ENCODE measurements at regions not wholly inside any gene's neighbourhood (a gene's known extent, or its start where the extent isn't known, plus 50 kb on each side); places are given as distances from the start of the nearest gene placed in this dataset.
"Not testable (repeated sequence)": the region's sequence is repeated elsewhere in the genome, so short reads cannot be mapped to it uniquely, and the experiment has no call there.

DNA sequence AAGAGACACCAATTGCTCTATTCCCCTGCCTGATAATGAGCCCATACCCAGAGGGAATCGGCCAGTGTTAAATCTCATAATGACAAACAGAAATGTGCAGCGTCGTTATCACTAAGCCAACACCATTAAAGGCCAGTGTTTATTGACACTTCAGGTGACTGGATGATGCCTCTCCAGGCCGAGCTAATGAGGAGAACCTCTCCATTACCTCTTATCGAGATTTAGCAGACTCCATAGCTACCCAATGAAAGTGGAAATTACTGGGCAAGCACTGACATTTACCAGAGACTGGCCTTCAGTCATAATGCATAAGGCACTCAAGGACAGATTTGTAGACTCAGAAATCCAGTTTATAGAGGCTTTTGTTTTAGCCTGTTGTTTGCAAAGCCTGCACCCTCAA, 669.5 kb downstream of the MAFB start:
- no peak for DNase-seq

DNA sequence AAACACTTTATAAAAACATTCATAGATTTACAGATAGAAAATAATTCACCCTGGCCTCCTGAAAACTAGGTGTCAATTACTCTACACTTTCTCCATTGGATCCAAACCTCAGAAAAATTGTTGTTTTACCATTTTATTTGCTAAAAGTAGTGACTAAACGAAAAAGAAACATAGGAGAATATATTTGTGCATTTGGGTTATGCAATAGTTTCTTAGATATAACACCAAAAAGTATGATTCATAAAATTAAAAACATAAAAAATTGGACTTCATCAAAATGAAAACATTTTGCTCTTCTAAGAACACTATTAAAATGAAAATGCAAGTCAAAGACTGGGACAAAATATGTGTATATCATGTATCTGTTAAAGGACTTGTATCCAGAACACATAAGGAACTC, 671.3 kb downstream of the MAFB start:
- no peak for DNase-seq

DNA sequence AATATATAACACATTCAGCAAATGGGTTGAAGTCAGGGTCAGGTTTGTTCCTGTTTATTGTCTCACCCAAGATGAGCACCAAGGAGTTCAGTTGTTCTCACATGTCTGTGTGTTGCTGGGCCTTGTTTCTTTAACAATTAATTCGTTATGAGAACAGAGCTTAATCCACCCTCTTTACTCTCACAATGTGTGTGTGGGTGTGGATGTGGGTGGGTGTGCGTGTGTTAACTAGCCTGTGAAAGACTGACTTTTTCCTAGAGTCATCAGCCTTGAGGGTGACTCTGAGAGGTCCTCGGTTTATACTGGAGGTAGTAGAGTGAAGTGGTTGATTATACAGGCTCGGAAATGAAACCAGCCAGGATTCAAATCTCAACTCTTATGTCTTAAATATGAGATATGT, 672.1 kb downstream of the MAFB start:
- no peak for DNase-seq

DNA sequence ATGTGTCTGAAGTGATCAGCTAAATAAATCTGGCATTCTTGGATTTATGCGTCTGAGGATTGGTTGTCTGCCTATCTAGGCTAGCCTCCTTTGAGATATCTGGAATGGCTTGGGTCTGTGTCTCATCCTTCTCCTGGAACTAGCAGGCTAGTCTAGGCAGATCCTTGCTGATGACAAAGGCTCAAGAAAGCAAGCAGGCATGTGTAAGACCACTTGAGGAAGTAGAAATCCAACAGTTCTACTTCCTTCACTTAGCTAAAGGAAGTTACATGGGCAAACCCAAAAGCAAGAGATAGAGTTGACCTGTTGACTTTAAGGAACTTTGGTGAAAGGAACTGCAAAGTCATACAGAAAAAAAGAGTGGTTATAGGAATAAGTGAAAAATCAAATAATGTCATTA, 672.6 kb downstream of the MAFB start:
- DNase-seq, result no peak

DNA sequence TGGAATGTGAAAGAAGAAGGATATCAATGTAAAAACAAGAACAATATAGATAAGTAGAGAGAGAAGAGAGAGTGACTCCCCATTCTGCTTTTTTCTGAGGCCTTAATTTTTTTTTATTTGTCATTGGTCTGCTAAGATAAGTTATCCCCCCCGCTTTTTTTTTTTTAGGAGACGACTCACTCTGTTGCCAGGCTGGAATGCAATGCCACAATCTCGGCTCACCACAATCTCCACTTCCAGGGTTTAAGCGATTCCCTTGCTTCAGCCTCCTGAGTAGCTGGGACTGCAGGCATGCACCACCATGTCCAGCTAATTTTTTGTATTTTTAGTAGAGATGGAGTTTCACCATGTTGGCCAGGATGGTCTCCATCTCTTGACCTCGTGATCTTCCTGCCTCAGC, 677.0 kb downstream of the MAFB start:
- DNase-seq, result not testable (repeated sequence)

DNA sequence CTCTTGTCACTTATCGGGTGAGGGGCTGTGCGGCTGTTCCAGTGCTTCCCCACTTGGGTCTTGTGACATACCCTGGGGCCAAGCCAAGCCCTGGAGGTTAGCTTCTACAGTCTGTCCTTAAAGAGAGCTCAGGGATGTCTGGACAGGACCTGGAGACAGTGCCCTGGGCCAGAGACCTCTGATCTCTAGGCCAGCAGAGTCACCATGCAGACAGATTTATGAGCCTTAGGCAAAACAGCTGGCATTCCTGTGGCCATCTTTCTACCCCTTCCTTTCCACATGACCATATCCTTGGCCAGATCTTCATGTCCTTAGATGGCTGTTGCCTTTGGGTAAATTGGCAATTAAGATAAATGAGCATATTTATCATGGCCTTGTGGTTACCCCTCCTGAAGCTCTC, 678.6 kb downstream of the MAFB start:
- no peak for DNase-seq

DNA sequence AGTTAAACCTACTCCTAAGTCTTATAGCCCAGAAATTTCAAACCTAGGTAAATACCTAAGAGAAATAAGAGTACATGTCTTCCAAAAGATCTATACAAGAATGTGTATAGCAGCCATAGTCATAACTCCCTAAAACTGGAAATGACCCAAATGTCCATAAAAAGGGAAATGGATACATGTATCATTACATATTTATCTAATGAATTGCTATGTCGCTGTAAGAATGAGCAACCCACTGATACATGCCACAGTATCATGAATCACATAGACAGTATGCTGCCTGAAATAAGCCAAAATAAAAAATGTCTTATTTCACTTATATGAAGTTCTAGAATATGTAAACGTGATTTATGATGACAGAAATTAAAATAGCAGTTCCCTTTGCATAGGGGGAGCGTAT, 679.5 kb downstream of the MAFB start:
- no peak for DNase-seq

DNA sequence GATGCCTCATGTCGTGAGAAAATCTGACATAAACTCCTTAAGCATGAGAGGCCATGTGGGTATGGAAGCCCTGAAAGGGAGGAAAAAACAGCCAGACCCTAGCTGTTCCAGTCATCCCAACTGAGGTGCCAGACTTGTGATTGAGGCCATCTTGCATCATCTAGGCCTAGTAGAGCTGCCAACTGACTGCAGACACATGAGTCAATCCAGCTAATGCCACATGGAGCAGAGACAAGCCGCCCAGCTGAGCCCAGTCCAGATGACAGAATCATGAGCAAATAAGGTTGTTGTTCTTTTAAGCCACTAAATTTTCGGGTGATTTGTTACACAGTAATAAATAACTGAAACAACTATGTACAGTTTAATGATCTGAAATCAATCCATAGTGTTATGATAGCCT, 680.9 kb downstream of the MAFB start:
- DNase-seq, result no peak

DNA sequence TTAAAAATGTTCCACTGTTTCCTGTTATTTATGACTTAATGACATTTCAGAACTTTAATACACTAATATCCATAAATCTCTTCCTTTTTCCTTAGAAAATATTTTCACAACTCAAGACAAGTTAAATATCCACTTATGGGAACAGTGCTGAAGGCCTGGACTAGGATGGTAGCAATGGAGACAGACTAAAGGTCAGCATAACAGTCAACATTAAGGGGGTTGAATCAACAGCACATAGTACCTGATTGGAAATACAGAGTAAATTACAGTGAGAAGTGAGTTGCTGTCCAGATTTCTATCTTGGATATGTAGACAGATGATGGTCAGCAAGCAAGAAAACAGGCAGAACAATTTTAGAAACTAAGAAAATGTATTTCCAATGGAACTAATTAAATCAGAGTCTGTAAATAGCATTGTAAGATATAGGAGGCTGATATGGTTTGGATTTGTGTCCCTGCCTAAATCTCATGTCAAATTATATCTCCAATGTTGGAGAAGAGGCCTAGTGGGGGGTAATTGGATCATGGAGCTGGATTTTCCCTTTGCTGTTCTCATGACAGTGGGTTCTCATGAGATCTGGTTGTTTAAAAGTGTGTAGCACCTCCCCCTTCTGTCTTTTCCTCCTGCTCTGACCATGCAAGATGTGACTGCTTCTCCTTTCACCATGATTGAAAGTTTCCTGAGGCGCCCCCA, 682.7 kb downstream of the MAFB start:
- DNase-seq, result no peak

DNA sequence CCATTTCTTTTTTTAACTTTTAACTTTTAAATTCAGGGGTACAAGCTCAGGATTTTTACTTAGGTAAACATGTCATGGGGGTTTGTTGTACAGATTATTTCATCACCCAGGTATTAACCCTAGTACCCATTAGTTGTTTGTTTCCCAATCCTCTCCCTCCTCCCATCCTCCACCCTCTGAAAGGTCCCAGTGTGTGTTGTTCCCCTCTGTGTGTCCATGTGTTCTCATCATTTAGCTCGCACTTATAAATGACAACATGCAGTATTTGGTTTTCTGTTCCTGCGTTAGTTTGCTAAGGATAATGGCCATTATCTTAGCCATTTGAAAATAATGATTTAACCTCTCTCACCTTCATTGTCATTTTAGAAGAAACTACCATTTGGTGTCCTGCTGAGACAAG, 684.9 kb downstream of the MAFB start:
- DNase-seq, result not testable (repeated sequence)

DNA sequence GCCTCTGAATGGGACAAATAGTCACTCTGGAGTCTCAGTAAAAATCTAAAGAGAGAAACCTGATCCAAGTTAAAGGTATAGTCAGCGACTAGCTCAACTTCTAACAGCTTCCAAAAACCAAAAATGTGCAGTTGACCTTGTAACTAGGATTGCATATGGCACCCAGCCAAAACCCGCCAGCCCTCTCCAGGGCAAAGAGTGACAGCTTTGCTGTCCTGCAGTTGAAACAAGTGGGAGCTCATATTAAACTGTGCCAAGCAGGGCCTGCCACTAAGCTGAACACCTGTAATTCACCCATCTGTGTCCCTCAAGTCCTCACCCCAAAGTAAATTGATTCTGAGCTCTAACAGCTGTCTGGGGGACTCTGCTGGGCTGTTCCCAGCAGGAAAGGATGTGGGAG, 695.3 kb downstream of the MAFB start:
- DNase-seq, result no peak

DNA sequence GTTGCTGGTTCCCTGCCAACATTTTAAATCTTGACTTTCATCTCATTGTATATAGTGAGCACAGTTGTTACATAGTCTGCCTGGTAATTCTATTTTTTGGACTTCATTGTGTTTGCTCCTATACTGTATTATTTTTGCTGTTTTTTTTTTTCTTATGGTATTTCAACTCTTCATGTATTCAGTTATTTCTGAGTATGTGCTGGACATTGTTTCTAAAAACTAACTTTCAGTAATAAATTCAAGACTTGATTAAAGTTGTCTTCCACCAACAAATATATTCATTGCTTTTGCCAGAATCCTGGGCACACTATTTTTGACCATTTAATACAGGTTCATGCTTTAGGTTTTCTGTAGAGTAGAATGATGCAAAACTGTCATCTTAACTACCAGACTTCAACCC, 698.3 kb downstream of the MAFB start:
- DNase-seq, result no peak

DNA sequence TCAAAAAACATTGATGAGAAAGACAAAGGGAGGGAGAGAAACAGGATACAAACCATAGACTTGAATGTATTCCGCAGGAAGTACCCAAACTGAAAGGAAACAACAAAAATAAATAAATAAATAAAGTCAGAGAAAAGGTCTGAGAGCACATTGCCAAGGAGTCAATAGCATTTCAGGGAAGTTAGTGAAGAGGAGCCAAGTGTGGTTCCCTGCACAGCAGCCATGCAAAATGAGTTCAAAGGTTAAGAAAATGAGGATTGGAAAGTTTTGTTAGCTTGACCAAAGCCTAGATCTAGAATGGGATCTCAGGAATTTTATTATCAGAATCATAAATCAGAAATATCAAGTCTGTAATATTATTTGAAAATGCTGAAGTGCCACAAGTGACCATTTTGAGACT, 700.0 kb downstream of the MAFB start:
- DNase-seq, result no peak

DNA sequence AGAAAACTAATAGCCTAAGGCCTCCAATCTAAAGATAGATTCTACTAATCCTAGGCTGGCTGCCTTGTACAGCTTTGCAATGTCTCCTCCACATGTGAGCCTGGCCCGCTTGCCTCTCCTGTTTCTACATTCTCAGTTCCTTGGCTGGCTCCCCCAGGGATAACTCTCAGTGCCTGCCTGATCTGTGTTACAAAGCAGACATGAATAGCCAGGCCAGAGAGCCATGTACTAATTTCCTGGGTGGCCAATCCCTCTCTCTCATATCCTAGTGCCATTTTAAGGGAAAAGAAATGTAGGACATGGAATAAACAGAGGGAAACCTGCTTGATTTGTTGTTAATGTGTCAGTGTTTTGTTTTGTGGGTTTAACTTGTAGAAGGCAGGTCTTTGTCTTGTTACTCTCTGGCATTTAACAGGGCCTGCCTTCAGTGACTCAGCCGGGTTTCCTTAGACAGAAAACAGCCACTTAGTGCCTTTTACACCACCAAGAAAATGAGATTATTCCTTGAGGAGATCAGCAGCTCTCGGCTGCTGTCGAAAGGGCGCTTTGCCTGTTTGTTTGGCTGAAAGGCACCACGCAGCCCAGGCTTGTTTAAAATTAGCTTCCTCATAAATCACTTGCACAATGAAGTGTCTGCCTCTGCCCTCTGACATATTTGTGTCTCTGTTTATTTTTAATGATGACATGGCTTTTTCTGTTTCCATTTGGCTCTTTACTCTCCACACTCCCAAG, 702.7 kb downstream of the MAFB start:
- no peak for DNase-seq

DNA sequence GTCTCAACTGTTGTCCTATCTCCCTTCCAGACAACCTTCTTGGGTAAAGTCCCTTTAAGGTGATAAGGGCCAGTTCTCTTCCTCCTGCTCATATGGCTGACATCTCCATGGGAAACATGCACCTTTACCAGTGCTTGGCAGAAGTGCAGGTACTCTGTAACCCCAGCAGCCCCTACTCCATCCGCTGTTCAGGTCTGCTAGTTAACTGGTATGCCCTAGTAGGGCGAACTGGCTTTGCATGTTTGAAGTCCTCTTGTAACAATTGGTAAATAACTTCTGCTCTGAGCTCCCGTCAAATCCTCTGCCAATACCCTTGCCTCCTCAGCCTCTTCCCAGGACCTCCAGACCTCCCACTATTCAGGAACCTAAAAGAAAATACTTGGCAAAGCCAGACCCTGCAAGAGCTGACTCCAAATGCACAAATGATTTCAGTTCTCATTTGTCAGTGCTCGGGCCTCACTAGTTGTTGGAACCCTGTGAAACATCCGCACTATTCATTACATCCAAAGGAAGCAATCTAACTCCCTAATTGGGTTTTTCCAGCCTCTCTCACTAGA, 703.7 kb downstream of the MAFB start:
- DNase-seq, result no peak

DNA sequence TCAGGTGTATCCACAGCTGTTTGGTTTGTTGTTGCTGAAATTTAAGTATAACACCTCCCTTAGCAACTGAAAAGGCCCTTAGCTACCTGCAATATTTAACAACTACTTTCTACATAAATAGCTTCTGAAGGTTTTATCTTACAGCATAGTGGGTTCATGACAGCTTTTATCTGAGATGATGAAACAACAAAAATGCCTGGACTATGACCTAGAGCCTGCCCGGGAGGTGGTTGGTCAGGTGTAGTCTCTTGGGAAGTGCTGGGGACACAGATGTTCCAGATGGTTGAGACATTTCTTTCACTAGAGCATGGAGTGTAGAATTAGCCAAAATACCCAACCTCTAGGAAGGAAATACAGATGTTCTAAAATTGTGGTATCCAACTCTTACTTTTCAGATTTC, 705.4 kb downstream of the MAFB start:
- no peak for DNase-seq

DNA sequence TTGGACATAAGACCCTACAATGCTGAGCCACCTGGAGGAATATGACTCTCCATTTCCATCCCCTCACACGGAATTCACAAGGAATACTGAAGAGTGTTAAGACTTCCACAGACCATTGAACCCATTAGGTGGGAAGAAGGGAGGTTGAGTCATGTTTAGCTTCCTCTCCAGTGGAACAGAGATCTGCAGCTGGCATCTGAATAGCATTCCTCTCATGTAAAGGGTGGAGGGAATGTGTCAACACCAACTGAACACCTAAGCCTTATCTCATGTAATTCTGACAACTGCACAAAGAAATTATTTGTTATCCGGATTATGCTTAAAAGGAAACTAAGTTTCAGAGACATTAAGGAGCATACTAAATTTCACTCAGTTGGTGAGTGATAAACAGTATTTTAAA, 705.9 kb downstream of the MAFB start:
- DNase-seq, result no peak

DNA sequence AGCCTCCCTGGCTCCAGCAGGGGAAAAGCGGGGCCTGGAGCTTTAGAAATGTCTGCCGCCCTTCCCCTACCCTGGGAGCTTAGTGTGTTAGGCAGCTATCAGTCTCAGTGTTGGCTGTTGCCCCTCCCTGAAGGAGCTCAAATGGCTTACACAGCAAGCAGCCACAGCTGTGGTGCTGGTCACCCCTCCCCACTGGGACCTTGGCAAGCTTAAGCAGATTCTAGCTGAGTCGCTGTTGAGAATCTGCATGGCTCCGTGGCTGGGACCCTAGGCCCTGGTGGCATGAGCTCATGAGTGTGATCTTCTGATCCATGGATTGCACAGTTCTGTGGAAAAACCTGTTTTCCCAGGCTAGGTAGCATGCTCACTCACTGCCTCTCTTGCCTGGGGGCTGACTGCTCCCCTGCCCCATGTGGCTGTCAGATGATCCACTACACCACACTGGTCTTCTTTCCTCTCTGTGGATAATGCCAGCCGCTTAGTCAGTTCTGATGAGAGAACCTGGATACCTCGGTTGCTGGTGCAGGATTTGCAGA, 714.0 kb downstream of the MAFB start:
- DNase-seq, result no peak

DNA sequence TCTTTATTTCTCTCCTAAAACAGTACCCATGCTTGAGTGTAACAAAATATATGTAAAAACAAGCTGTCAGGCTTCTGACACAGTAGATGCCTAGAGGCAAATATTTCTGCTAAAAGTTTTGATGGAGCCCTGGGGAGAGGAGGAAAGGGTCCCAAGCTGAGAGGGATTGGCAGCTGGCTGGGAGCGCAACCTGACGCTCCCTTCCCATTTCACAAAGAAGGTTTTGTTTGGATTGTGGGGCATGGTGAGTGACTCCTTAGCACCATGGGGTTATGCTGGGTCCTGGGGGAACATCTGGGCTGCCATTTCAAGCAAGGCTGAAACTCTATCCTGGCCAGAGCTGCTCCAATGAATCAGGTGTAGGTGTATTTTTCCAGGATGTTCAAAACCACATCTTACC, 720.5 kb downstream of the MAFB start:
- no peak for DNase-seq

DNA sequence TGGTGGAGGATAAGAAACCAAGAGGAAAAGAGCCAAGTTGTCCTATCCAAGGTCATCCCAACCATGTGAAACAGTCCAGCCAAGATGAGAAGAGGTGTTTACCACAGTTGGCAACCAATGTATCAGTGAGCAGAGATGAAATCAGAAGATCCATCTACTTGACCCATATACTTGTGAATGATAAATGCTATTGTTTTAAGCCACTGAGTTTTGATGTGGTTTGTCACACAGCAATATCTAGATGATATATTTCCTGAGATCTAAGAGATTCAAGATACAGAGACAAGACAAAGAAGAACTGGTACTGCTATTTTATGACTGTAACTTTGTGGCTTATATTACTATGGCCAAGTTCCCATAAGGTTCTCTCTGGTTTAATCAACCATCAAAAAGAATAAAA, 721.2 kb downstream of the MAFB start:
- no peak for DNase-seq

DNA sequence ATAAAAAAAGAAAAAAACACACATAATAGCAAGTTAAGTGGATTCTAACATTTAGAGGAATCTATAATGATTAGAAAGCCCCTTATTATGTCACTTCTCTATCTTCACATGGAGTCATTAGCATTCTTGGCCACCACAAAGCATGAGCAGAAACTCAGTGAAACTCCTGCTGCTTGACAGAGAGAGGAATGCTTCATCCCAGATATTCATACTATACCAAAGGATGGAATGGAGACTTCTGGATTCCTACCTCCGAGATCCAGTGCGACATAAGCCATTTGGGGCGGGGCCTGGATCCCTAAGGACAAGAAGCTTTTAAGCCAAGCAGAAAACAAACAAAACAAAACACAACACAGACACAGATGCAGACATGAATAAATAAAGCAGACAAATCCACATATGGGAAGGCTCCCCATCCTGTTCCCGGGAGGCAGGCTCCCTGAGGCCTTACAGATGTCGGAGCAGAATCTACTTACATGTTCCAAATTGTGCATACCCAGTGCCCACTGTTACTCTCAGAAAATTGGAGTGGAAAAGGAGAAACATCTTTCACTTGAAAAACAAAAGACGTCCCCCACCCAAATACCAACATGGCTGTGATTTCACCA, 727.3 kb downstream of the MAFB start:
- DNase-seq, result no peak

DNA sequence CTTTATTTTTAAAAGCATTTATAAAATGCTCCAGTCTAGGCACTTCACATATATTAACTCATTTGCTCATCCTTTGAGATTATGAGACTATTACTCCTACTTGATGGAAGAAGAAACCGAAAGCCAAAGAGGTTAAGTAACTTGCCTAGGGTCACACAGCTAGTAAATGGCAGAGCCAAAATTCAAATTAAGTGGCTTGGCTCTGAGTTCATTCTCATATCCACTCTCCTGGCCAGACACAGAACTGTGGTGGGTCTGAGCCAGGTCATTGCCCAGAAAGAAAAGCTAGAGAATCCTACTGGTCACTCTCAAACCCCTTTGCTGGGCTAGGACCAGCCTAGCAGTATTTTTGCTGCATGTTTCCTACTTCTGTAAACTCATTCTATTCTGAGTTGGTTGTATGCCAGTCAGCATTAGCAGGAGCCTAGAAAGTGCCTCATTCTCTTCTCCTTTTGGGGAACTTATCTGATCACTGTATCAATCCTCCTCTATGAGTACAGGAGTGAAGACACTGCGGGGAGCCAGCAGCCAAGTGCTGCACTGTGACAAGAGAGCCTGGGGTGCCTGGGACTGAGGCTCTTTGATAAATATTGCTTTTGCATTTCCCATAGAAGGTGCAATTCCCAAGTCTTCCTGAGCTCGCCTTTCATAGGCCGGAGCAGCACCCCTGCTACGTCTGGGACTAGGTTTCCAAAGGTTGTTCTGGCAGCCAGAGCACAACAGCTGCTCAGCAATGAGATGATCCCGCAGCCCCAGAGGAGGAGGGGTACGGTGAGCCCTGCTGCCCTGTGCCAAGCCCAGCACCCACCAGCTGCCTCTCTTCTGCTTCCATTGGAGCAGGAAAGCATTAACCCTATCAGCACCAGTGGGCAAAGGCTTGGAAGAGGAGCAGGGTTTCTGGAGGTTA, 728.3 kb downstream of the MAFB start:
- DNase-seq, result no peak

DNA sequence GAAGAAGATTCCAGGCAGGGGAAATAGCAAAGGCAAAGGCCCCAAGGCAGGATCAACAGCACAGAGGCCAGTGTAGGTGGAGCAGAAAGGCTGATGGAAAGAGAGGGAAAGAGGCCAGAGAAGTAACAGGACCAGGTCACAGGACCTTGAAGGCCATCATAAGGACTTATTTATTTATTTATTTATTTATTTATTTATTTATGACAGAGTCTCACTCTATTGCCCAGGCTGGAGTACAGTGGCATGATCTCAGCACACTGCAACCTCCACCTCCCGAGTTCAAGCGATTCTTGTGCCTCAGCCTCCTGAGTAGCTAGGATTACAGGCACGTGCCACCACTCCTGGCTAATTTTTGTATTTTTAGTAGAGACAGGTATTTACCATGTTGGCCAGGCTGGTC, 731.1 kb downstream of the MAFB start:
- DNase-seq, result not testable (repeated sequence)

All from GOT3 (cell line).